A549 (cell line): ENCODE measurements at regions not wholly inside any gene's neighbourhood (a gene's known extent, or its start where the extent isn't known, plus 50 kb on each side); places are given as distances from the start of the nearest gene placed in this dataset.

Source experiments
- CTCF ChIP-seq: fragments of >200 bp; sonication (Bioruptor Twin); formaldehyde crosslinking; IDR thresholded peaks from 3 replicates; pipeline ENCODE4 v1.5.1; 2016
- EP300 ChIP-seq, 2 experiments: fragments of >200 bp; sonication (Bioruptor Twin); formaldehyde crosslinking; IDR thresholded peaks; 2 replicates in 1 of 2; 3 replicates in 1 of 2; pipeline ENCODE4 v1.6.1; 2016 to 2017
- POLR2A ChIP-seq: IDR thresholded peaks from 2 replicates; pipeline ENCODE4 v1.6.1; 2012; ENCODE audit warnings: mild to moderate bottlenecking, low read length
- RCOR1 ChIP-seq: fragments of 150-350 bp; IDR thresholded peaks from 2 replicates; pipeline ENCODE4 v1.6.1; 2014; ENCODE audit warnings: antibody characterized with exemption, low read length, low read depth
- REST ChIP-seq: fragments of 200-600 bp; sonication (generic); IDR thresholded peaks from 2 replicates; pipeline ENCODE4 v1.6.1; 2016; ENCODE audit warnings: antibody characterized with exemption, mild to moderate bottlenecking, moderate library complexity
- RFX5 ChIP-seq: fragments of 450-650 bp; IDR thresholded peaks from 2 replicates; pipeline ENCODE4 v1.7.1; 2014; ENCODE audit warnings: antibody characterized with exemption, mild to moderate bottlenecking, moderate library complexity
- SMC3 ChIP-seq: fragments of >200 bp; sonication (Bioruptor Twin); formaldehyde crosslinking; IDR thresholded peaks from 3 replicates; pipeline ENCODE4 v1.6.1; 2018; ENCODE audit warnings: inconsistent platforms
- TP53 ChIP-seq: fragments of 250-450 bp; sonication (Bioruptor Pico); IDR thresholded peaks from 2 replicates; pipeline ENCODE4 v1.5.0; 2021; ENCODE audit warnings: mild to moderate bottlenecking, moderate library complexity
- TF ChIP-seq, protein P1 (sequence below): IDR thresholded peaks from 2 replicates; pipeline ENCODE4 v1.6.1; 2012
- TF ChIP-seq, protein P2 (sequence below): fragments of 150-350 bp; IDR thresholded peaks from 2 replicates; pipeline ENCODE4 v1.6.1; 2014; ENCODE audit warnings: low read depth, mild to moderate bottlenecking, low read length

DNA sequence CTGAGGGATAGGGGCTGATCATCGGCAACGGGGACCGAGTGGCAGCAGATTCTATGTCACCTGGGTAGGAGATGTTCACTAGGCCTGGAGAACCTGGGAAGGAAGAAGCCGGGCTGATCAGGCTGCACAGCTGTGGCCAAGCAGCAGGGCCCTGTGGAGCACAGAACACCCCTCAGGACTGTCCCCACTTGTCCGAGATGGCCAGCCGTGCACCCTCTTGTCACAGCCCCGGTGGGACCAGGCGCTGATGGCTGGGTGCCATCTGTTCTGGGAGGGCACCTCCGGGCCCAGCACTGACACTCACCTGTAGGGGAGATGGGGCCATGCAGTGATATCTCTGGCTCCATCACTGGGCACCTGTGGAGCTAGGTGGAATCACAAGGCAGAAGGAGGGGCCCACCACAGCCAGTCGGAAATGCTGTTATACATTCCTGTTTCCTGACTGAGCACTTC, 217.9 kb upstream of the RAB6C start:
- no peak for TF ChIP-seq CTCF
- no peak for TF ChIP-seq POLR2A
- TF ChIP-seq RCOR1, result no peak
- TF ChIP-seq, protein P1, sequence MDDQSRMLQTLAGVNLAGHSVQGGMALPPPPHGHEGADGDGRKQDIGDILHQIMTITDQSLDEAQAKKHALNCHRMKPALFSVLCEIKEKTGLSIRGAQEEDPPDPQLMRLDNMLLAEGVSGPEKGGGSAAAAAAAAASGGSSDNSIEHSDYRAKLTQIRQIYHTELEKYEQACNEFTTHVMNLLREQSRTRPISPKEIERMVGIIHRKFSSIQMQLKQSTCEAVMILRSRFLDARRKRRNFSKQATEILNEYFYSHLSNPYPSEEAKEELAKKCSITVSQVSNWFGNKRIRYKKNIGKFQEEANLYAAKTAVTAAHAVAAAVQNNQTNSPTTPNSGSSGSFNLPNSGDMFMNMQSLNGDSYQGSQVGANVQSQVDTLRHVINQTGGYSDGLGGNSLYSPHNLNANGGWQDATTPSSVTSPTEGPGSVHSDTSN, result no peak
- no peak for TF ChIP-seq REST
- TF ChIP-seq EP300 (IDR thresholded peaks at IDR 0.05), result no peak
- TF ChIP-seq, protein P2, sequence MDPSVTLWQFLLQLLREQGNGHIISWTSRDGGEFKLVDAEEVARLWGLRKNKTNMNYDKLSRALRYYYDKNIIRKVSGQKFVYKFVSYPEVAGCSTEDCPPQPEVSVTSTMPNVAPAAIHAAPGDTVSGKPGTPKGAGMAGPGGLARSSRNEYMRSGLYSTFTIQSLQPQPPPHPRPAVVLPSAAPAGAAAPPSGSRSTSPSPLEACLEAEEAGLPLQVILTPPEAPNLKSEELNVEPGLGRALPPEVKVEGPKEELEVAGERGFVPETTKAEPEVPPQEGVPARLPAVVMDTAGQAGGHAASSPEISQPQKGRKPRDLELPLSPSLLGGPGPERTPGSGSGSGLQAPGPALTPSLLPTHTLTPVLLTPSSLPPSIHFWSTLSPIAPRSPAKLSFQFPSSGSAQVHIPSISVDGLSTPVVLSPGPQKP, result no peak
- no peak for TF ChIP-seq RFX5
- TF ChIP-seq TP53 (CRISPR knock-in tag), result no peak
- no peak for TF ChIP-seq SMC3
